ENCODE measurements at regions not wholly inside any gene's neighbourhood (a gene's known extent, or its start where the extent isn't known, plus 50 kb on each side); places are given as distances from the start of the nearest gene placed in this dataset.

DNA sequence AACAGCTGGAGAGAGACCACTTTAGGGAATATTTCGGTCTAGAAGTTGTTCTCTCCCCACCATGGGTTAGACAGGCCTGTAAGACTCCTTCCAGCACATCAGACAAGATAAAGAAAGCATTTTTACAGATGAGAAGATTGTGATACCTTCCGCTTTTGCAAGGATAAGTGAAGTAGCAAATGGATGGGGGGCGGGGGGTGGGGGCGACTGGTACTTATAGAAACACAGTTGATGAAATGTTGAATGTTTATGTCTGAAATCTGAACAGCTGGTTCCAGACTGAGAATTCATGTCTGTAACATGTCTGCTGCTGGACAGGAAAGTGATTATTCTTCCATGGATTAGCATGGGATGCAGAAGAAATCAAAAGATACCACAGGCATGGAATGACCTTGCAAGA, 90.5 kb upstream of the FN1 start:
- TF ChIP-seq, protein P1, sequence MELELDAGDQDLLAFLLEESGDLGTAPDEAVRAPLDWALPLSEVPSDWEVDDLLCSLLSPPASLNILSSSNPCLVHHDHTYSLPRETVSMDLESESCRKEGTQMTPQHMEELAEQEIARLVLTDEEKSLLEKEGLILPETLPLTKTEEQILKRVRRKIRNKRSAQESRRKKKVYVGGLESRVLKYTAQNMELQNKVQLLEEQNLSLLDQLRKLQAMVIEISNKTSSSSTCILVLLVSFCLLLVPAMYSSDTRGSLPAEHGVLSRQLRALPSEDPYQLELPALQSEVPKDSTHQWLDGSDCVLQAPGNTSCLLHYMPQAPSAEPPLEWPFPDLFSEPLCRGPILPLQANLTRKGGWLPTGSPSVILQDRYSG (tag; conservative IDR thresholded peaks at IDR 0.05; ENCODE audit: low read depth), result no peak
- TF ChIP-seq ZC3H11A (IDR thresholded peaks at IDR 0.05; ENCODE audit: low read depth, low read length), result no peak
- TF ChIP-seq MTA1 (IDR thresholded peaks at IDR 0.05; ENCODE audit: borderline replicate concordance), result no peak
- TF ChIP-seq, protein P2, sequence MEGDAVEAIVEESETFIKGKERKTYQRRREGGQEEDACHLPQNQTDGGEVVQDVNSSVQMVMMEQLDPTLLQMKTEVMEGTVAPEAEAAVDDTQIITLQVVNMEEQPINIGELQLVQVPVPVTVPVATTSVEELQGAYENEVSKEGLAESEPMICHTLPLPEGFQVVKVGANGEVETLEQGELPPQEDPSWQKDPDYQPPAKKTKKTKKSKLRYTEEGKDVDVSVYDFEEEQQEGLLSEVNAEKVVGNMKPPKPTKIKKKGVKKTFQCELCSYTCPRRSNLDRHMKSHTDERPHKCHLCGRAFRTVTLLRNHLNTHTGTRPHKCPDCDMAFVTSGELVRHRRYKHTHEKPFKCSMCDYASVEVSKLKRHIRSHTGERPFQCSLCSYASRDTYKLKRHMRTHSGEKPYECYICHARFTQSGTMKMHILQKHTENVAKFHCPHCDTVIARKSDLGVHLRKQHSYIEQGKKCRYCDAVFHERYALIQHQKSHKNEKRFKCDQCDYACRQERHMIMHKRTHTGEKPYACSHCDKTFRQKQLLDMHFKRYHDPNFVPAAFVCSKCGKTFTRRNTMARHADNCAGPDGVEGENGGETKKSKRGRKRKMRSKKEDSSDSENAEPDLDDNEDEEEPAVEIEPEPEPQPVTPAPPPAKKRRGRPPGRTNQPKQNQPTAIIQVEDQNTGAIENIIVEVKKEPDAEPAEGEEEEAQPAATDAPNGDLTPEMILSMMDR (IDR thresholded peaks at IDR 0.05 in 2 of 3, conservative IDR thresholded peaks at IDR 0.05 in 1 of 3; ENCODE audit: insufficient read depth in 2 of 3, low read depth in 1 of 3, low read length in 3 of 3), result no peak
- TF ChIP-seq SOX6 (IDR thresholded peaks at IDR 0.05), result no peak
- no peak for TF ChIP-seq SUPT5H (IDR thresholded peaks at IDR 0.05)
- TF ChIP-seq, protein P3, sequence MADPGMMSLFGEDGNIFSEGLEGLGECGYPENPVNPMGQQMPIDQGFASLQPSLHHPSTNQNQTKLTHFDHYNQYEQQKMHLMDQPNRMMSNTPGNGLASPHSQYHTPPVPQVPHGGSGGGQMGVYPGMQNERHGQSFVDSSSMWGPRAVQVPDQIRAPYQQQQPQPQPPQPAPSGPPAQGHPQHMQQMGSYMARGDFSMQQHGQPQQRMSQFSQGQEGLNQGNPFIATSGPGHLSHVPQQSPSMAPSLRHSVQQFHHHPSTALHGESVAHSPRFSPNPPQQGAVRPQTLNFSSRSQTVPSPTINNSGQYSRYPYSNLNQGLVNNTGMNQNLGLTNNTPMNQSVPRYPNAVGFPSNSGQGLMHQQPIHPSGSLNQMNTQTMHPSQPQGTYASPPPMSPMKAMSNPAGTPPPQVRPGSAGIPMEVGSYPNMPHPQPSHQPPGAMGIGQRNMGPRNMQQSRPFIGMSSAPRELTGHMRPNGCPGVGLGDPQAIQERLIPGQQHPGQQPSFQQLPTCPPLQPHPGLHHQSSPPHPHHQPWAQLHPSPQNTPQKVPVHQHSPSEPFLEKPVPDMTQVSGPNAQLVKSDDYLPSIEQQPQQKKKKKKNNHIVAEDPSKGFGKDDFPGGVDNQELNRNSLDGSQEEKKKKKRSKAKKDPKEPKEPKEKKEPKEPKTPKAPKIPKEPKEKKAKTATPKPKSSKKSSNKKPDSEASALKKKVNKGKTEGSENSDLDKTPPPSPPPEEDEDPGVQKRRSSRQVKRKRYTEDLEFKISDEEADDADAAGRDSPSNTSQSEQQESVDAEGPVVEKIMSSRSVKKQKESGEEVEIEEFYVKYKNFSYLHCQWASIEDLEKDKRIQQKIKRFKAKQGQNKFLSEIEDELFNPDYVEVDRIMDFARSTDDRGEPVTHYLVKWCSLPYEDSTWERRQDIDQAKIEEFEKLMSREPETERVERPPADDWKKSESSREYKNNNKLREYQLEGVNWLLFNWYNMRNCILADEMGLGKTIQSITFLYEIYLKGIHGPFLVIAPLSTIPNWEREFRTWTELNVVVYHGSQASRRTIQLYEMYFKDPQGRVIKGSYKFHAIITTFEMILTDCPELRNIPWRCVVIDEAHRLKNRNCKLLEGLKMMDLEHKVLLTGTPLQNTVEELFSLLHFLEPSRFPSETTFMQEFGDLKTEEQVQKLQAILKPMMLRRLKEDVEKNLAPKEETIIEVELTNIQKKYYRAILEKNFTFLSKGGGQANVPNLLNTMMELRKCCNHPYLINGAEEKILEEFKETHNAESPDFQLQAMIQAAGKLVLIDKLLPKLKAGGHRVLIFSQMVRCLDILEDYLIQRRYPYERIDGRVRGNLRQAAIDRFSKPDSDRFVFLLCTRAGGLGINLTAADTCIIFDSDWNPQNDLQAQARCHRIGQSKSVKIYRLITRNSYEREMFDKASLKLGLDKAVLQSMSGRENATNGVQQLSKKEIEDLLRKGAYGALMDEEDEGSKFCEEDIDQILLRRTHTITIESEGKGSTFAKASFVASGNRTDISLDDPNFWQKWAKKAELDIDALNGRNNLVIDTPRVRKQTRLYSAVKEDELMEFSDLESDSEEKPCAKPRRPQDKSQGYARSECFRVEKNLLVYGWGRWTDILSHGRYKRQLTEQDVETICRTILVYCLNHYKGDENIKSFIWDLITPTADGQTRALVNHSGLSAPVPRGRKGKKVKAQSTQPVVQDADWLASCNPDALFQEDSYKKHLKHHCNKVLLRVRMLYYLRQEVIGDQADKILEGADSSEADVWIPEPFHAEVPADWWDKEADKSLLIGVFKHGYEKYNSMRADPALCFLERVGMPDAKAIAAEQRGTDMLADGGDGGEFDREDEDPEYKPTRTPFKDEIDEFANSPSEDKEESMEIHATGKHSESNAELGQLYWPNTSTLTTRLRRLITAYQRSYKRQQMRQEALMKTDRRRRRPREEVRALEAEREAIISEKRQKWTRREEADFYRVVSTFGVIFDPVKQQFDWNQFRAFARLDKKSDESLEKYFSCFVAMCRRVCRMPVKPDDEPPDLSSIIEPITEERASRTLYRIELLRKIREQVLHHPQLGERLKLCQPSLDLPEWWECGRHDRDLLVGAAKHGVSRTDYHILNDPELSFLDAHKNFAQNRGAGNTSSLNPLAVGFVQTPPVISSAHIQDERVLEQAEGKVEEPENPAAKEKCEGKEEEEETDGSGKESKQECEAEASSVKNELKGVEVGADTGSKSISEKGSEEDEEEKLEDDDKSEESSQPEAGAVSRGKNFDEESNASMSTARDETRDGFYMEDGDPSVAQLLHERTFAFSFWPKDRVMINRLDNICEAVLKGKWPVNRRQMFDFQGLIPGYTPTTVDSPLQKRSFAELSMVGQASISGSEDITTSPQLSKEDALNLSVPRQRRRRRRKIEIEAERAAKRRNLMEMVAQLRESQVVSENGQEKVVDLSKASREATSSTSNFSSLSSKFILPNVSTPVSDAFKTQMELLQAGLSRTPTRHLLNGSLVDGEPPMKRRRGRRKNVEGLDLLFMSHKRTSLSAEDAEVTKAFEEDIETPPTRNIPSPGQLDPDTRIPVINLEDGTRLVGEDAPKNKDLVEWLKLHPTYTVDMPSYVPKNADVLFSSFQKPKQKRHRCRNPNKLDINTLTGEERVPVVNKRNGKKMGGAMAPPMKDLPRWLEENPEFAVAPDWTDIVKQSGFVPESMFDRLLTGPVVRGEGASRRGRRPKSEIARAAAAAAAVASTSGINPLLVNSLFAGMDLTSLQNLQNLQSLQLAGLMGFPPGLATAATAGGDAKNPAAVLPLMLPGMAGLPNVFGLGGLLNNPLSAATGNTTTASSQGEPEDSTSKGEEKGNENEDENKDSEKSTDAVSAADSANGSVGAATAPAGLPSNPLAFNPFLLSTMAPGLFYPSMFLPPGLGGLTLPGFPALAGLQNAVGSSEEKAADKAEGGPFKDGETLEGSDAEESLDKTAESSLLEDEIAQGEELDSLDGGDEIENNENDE (IDR thresholded peaks at IDR 0.05; ENCODE audit: low read depth, low read length), result no peak
- TF ChIP-seq, protein P4, sequence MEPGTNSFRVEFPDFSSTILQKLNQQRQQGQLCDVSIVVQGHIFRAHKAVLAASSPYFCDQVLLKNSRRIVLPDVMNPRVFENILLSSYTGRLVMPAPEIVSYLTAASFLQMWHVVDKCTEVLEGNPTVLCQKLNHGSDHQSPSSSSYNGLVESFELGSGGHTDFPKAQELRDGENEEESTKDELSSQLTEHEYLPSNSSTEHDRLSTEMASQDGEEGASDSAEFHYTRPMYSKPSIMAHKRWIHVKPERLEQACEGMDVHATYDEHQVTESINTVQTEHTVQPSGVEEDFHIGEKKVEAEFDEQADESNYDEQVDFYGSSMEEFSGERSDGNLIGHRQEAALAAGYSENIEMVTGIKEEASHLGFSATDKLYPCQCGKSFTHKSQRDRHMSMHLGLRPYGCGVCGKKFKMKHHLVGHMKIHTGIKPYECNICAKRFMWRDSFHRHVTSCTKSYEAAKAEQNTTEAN (CRISPR knock-in tag; IDR thresholded peaks at IDR 0.05), result no peak
- TF ChIP-seq, protein P5, sequence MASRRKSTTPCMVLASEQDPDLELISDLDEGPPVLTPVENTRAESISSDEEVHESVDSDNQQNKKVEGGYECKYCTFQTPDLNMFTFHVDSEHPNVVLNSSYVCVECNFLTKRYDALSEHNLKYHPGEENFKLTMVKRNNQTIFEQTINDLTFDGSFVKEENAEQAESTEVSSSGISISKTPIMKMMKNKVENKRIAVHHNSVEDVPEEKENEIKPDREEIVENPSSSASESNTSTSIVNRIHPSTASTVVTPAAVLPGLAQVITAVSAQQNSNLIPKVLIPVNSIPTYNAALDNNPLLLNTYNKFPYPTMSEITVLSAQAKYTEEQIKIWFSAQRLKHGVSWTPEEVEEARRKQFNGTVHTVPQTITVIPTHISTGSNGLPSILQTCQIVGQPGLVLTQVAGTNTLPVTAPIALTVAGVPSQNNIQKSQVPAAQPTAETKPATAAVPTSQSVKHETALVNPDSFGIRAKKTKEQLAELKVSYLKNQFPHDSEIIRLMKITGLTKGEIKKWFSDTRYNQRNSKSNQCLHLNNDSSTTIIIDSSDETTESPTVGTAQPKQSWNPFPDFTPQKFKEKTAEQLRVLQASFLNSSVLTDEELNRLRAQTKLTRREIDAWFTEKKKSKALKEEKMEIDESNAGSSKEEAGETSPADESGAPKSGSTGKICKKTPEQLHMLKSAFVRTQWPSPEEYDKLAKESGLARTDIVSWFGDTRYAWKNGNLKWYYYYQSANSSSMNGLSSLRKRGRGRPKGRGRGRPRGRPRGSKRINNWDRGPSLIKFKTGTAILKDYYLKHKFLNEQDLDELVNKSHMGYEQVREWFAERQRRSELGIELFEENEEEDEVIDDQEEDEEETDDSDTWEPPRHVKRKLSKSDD (conservative IDR thresholded peaks at IDR 0.05; ENCODE audit: low read length), result no peak
